ENCODE measurements at regions not wholly inside any gene's neighbourhood (a gene's known extent, or its start where the extent isn't known, plus 50 kb on each side); places are given as distances from the start of the nearest gene placed in this dataset.
A peak's percentile ranks its signal among the peaks of the same experiment; 100 is the strongest.

- TF ChIP-seq POLR2AphosphoS5 (IDR thresholded peaks at IDR 0.05; ENCODE audit: low read depth, low read length) (no peak), RAD21 (IDR thresholded peaks at IDR 0.05 in 1 of 2, conservative IDR thresholded peaks at IDR 0.05 in 1 of 2; ENCODE audit: low read depth in 2 of 2, low read length in 2 of 2) (peak in 1 of 2 experiments; percentile 25; a peak in 2 of 4 replicates), CTCF (IDR thresholded peaks at IDR 0.05; ENCODE audit: control extremely low read depth in 1 of 3, insufficient read depth in 1 of 3, low read depth in 1 of 3, low read length in 3 of 3) (peak in 2 of 3 experiments; percentile 41 to 53; a peak in 2 of 4 replicates)
- TF ChIP-seq, protein P1, sequence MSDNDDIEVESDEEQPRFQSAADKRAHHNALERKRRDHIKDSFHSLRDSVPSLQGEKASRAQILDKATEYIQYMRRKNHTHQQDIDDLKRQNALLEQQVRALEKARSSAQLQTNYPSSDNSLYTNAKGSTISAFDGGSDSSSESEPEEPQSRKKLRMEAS (IDR thresholded peaks at IDR 0.05) = no peak
Observed at GRCh38 chr10:104505521-104506042, 135.5 kb upstream of the SORCS3 start.
